GM12891 (cell line): ENCODE measurements at regions not wholly inside any gene's neighbourhood (a gene's known extent, or its start where the extent isn't known, plus 50 kb on each side); places are given as distances from the start of the nearest gene placed in this dataset.

Experiments
- POLR2A ChIP-seq: IDR thresholded peaks from 2 replicates; pipeline ENCODE4 v1.6.1; 2011; ENCODE audit warnings: low read depth, low read length, control low read depth
- POLR2AphosphoS5 ChIP-seq: IDR thresholded peaks from 2 replicates; pipeline ENCODE4 v1.6.1; 2011; ENCODE audit warnings: low read depth, low read length, control low read depth
- SPI1 ChIP-seq: IDR thresholded peaks from 2 replicates; pipeline ENCODE4 v1.6.1; 2011; ENCODE audit warnings: low read depth, low read length, control low read depth
- TAF1 ChIP-seq: IDR thresholded peaks from 2 replicates; pipeline ENCODE4 v1.6.1; 2011; ENCODE audit warnings: low read depth, low read length, control low read depth

DNA sequence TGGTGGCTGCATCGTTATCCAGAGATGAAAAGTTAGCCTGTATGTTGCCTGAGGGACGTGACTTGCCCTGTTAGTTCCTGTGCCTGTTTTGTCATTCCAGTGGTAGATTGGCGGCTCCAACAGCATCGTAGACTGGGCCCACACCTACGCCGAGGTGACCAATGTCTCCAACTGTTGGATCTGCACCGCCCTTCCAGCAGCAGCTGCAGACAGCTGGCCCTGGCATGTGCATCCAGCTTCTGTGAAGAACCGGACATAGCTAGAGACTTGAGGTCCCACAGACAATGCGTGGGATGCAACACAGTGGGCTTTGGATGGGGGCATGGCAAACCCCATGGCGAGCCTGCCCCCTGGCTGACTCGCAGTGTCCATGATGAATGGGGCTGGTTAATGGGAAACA lies 93.0 kb upstream of the TMPO start:
- TF ChIP-seq POLR2AphosphoS5 (no peak), POLR2A (no peak), SPI1 (no peak), TAF1 (no peak)
